ENCODE measurements at regions not wholly inside any gene's neighbourhood (a gene's known extent, or its start where the extent isn't known, plus 50 kb on each side); places are given as distances from the start of the nearest gene placed in this dataset.

DNA sequence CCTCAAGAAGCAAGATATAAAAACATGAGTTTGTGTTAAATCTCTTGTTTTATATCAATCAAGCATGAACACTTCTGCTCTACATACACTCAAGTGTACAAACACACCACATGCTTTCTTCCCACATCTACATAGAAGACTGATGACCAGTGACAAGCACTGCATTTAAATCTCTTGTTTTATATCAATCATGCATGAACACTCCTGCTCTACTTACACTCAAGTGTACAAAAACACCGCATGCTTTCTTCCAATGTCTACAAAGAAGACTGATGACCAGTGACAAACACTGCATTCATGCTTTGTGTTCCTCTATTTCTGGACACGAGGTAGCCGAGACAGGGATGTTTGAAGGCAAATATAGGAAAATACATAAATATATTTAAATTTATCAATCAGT is 642.0 kb upstream of the PFKP start:
- no peak for TF ChIP-seq EP300 (IDR thresholded peaks at IDR 0.05)
- TF ChIP-seq, protein P1, sequence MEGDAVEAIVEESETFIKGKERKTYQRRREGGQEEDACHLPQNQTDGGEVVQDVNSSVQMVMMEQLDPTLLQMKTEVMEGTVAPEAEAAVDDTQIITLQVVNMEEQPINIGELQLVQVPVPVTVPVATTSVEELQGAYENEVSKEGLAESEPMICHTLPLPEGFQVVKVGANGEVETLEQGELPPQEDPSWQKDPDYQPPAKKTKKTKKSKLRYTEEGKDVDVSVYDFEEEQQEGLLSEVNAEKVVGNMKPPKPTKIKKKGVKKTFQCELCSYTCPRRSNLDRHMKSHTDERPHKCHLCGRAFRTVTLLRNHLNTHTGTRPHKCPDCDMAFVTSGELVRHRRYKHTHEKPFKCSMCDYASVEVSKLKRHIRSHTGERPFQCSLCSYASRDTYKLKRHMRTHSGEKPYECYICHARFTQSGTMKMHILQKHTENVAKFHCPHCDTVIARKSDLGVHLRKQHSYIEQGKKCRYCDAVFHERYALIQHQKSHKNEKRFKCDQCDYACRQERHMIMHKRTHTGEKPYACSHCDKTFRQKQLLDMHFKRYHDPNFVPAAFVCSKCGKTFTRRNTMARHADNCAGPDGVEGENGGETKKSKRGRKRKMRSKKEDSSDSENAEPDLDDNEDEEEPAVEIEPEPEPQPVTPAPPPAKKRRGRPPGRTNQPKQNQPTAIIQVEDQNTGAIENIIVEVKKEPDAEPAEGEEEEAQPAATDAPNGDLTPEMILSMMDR (IDR thresholded peaks at IDR 0.05): no peak
